ENCODE measurements at regions not wholly inside any gene's neighbourhood (a gene's known extent, or its start where the extent isn't known, plus 50 kb on each side); places are given as distances from the start of the nearest gene placed in this dataset.

DNA sequence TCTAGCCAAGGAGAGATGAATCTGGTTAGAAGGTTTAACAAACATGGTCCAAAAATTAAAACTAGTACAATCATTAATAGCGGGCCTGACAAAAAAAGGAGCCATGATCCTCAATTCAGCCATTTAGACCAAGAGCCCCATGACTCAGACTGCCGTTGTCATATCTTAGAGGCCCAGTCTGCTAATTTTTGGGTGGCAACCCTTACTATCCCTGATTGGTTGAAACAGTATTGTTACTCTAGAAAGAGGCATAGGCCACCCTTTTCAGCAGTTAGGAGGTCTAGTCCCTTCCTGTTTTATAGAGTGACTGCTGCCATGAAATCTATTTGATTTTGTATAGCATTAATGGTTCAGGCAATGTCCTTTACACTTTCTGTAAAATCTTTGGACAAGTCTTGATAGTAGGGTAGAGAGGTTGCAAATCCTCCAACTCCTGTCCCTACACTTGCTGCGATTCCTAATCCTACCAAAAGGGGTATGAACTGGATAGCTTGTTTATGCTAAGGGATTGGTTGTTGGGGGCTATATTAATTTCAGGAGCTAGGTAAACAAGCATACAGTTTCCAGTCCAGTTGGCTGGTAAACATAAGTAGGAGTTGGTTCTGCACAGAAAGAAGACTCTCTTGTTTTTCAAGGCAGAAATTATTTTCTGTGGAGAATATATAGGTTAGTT is 1056.3 kb upstream of the CNTN5 start:
- TF ChIP-seq, protein P1, sequence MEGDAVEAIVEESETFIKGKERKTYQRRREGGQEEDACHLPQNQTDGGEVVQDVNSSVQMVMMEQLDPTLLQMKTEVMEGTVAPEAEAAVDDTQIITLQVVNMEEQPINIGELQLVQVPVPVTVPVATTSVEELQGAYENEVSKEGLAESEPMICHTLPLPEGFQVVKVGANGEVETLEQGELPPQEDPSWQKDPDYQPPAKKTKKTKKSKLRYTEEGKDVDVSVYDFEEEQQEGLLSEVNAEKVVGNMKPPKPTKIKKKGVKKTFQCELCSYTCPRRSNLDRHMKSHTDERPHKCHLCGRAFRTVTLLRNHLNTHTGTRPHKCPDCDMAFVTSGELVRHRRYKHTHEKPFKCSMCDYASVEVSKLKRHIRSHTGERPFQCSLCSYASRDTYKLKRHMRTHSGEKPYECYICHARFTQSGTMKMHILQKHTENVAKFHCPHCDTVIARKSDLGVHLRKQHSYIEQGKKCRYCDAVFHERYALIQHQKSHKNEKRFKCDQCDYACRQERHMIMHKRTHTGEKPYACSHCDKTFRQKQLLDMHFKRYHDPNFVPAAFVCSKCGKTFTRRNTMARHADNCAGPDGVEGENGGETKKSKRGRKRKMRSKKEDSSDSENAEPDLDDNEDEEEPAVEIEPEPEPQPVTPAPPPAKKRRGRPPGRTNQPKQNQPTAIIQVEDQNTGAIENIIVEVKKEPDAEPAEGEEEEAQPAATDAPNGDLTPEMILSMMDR (IDR thresholded peaks at IDR 0.05), result no peak
- no peak for TF ChIP-seq POLR2A (IDR thresholded peaks at IDR 0.05)
- Histone ChIP-seq H3K4me1 (no peaks in the 10 kb centered on the region), H3K9me3 (no peaks in the 10 kb centered on the region), H3K27me3 (no peaks in the 10 kb centered on the region), H3K36me3 (no peaks in the 10 kb centered on the region), H3K4me3 (no peak overlapping the region), H3K27ac (no peak overlapping the region)
- intact Hi-C loops (cut with DNase I), result no loop called here
- 89 to 92% methylated on average over 3 of the region's 3 CpGs for WGBS, 2 donors
- no peak for DNase-seq

DNA sequence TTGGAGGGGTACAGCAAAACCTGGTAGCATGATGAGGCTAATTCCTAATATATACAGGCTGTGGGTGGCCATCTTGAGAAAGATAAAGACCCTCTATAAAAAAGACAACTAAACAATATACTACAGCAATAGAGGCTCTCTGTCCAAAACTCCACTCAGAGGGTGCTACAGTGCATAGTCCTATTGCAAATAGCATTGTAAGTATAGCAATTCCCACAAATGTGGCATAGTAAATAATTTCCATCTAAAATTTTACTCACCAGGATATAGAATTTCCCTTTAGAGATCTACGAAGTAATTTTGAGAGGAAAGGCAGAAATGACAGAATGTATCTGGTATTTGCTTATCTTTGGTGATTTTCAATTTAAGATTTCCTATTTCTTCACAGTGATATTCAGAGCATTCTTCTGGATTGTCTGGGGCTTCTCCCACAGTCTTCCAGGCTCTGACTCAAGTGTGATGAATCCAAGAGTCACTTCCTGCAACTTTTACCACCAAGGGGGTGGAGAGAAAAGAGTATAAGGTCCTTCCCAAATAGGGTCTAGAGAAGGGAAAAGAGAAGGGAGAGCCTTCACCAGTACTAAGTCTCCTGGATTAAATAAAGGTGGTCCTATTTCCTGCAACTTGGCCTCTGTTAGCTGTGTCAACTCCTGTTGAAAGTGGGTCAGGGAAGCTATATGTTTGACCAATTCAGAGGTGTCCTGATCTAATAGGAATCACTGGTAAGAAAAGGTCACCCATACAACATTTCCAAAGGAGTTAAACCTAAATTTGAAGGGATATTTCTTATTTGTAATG is 1054.7 kb upstream of the CNTN5 start:
- H3K9me3 ChIP-seq, result no peaks in the 10 kb centered on the region
- H3K4me3 ChIP-seq, result no peak overlapping the region
- WGBS, 2 donors, result 29 to 44% methylated on average over 1 of the region's 1 CpG
- no peak for DNase-seq
- H3K27me3 ChIP-seq, result no peaks in the 10 kb centered on the region
- intact Hi-C loops (cut with DNase I), result no loop called here
- no peaks in the 10 kb centered on the region for H3K36me3 ChIP-seq
- TF ChIP-seq, protein P1 (IDR thresholded peaks at IDR 0.05), result no peak
- no peak for TF ChIP-seq POLR2A (IDR thresholded peaks at IDR 0.05)
- H3K4me1 ChIP-seq, result no peaks in the 10 kb centered on the region
- H3K27ac ChIP-seq, result no peak overlapping the region

DNA sequence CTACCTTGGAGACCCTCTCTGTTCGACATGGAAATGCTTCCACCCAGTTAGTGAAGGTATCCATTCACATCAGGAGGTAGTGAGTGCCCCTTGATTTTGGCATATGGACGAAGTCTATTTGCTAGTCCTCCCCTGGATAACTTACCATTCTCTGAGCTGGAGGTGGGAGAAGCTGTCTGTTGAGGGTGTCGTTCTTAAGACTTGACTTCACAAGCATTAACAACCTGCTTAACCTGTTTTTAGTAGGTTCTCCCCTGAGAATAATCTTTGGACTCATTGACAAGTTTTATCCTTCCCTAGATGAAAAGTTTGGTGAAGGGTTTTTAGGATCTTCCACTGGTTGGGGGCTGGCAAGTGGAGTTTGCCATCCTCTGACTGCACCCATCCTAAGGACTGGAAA is 1053.8 kb upstream of the CNTN5 start:
- Histone ChIP-seq H3K36me3 (no peaks in the 10 kb centered on the region), H3K4me1 (no peaks in the 10 kb centered on the region), H3K9me3 (no peaks in the 10 kb centered on the region), H3K27me3 (no peaks in the 10 kb centered on the region), H3K4me3 (no peak overlapping the region), H3K27ac (no peak overlapping the region)
- 62 to 63% methylated on average over 3 of the region's 3 CpGs for WGBS, 2 donors
- no peak for TF ChIP-seq POLR2A (IDR thresholded peaks at IDR 0.05)
- TF ChIP-seq, protein P1 (IDR thresholded peaks at IDR 0.05), result no peak
- intact Hi-C loops (cut with DNase I), result no loop called here
- no peak for DNase-seq

DNA sequence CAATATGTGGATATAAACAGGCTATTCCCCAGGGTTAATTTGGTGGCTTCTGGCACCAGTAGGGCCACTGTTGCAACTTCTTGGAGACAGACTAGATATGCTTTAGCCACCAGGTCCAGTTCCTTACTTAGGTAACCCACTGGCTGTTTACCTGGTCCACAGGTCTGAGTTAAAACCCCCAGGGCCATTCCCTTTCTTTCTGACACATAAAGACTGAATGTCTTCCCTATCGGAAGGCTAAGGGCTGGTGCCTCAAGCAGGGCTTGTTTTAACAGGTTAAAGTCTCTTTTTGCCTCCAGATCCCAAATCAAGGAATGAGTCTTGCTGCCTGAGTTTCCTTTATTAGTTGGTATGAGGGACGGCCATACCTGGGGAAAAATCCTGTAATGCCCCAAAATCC is 1052.7 kb upstream of the CNTN5 start:
- Histone ChIP-seq H3K27ac (no peak overlapping the region), H3K9me3 (no peaks in the 10 kb centered on the region), H3K36me3 (no peaks in the 10 kb centered on the region), H3K4me3 (no peak overlapping the region), H3K27me3 (no peaks in the 10 kb centered on the region), H3K4me1 (no peaks in the 10 kb centered on the region)
- TF ChIP-seq POLR2A (IDR thresholded peaks at IDR 0.05), result no peak
- TF ChIP-seq, protein P1 (IDR thresholded peaks at IDR 0.05), result no peak
- DNase-seq, result no peak
- WGBS, 2 donors, result 50 to 76% methylated on average over 1 to 2 of the region's 2 CpGs
- intact Hi-C loops (cut with DNase I), result no loop called here

DNA sequence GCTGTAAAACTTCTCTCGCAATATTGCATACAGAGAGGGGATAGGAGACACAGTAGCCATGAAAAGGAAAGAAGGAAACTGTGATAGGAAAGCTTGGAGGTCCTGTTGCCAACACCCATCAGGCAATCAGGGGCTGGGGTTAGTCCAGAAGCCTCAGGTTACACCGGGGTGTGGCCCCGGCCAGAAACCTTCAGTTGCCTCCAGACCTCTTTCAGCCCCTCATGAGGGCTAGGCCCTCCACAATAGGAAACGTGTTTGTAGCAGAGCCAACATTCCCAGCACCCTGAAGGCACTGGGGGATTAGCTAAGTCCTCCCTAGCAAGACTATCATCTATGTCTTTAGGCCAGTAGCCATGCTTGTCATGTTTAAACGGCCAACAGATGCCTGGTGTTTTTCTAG is 1048.0 kb upstream of the CNTN5 start:
- Histone ChIP-seq H3K4me1 (no peaks in the 10 kb centered on the region), H3K9me3 (no peaks in the 10 kb centered on the region), H3K27me3 (no peaks in the 10 kb centered on the region), H3K27ac (no peak overlapping the region), H3K4me3 (no peak overlapping the region), H3K36me3 (no peaks in the 10 kb centered on the region)
- TF ChIP-seq POLR2A (IDR thresholded peaks at IDR 0.05), result no peak
- TF ChIP-seq, protein P1 (IDR thresholded peaks at IDR 0.05), result no peak
- 51 to 61% methylated on average over 3 to 4 of the region's 5 CpGs for WGBS, 2 donors
- intact Hi-C loops (cut with DNase I), result no loop called here
- DNase-seq, result no peak

Data from esophagus squamous epithelium (tissue), 5 donors.